Bronchial epithelial cell (primary cell): ENCODE measurements at regions not wholly inside any gene's neighbourhood (a gene's known extent, or its start where the extent isn't known, plus 50 kb on each side); places are given as distances from the start of the nearest gene placed in this dataset.
A peak's percentile ranks its signal among the peaks of the same experiment; 100 is the strongest.
"Not testable (repeated sequence)": the region's sequence is repeated elsewhere in the genome, so short reads cannot be mapped to it uniquely, and the experiment has no call there.

Source experiments
- DNase-seq: peaks from one replicate; pipeline ENCODE4 v3.0.0-alpha.2; 2010; ENCODE audit warnings: low read depth
- FAIRE-seq: peaks from 2 replicates; lab custom pipeline; 2011; peaks lifted over from hg19 to GRCh38; lab: Jason Lieb, UNC
- H3K27me3 ChIP-seq: 2 replicates; pipeline ENCODE4 v1.5.1; 2011; ENCODE audit warnings: low read length; ENCODE audit not compliant: control insufficient read depth, insufficient read depth
- H3K36me3 ChIP-seq: 2 replicates; pipeline ENCODE4 v1.5.1; 2011; ENCODE audit warnings: low read length; ENCODE audit not compliant: control insufficient read depth, insufficient read depth
- H3K4me3 ChIP-seq: 2 replicates; pipeline ENCODE4 v1.5.1; 2011; ENCODE audit warnings: mild to moderate bottlenecking, low read depth, low read length, control low read depth
- TF ChIP-seq, protein P1 (sequence below): IDR thresholded peaks from 2 replicates; pipeline ENCODE4 v1.5.1; 2011; ENCODE audit warnings: mild to moderate bottlenecking, moderate library complexity, low read length, control low read depth, inconsistent platforms; ENCODE audit not compliant: insufficient read depth, severe bottlenecking

DNA sequence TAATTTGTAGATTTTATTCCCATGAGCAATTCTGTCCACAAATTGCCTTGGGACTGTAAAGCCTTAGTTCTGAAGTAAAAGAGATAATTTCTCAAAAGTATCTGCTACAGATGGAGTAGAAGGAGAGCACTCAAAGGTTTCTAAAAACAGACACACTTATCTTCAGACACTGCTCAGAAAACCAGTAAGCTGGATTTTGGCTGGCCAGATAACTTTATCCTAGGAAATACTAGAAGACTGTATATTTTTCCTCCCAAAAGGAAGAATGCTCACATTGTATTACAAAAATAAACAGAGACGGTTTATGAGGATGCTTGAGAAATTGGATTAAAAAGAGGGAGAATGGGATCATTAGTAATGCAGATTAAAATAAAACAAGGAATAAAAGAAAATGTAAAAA lies 178.0 kb upstream of the IGFBP3 start:
- FAIRE-seq: no peak

DNA sequence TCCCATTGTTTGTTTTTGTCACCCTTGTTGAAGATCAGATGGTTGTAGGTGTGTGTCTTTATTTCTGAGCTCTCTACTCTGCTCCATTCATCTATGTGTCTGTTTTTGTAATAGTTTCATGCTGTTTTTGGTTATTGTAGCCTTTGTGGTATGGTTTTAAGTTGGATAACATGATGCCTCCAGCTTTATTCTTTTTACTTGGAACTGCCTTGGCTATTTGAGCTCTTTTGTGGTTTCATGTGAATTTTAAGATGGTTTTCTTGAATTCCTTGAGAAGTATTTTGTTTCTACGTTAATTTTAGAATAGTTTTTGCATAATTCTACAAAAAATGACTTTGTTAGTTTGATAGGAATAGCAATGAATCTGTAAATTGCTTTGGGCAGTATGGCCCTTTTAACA lies 170.0 kb upstream of the IGFBP3 start:
- peaks cover 2% of the 10 kb centered on the region for H3K27me3 ChIP-seq
- H3K36me3 ChIP-seq: no peaks in the 10 kb centered on the region
- no peak for FAIRE-seq
- no peak for DNase-seq
- TF ChIP-seq, protein P1, sequence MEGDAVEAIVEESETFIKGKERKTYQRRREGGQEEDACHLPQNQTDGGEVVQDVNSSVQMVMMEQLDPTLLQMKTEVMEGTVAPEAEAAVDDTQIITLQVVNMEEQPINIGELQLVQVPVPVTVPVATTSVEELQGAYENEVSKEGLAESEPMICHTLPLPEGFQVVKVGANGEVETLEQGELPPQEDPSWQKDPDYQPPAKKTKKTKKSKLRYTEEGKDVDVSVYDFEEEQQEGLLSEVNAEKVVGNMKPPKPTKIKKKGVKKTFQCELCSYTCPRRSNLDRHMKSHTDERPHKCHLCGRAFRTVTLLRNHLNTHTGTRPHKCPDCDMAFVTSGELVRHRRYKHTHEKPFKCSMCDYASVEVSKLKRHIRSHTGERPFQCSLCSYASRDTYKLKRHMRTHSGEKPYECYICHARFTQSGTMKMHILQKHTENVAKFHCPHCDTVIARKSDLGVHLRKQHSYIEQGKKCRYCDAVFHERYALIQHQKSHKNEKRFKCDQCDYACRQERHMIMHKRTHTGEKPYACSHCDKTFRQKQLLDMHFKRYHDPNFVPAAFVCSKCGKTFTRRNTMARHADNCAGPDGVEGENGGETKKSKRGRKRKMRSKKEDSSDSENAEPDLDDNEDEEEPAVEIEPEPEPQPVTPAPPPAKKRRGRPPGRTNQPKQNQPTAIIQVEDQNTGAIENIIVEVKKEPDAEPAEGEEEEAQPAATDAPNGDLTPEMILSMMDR: no peak
- no peak overlapping the region for H3K4me3 ChIP-seq

More for the DNA sequence above, 178.0 kb upstream of the IGFBP3 start:
- Histone ChIP-seq H3K36me3 (no peaks in the 10 kb centered on the region), H3K4me3 (no peak overlapping the region), H3K27me3 (no peaks in the 10 kb centered on the region)
- TF ChIP-seq, protein P1: no peak
- no peak for DNase-seq

DNA sequence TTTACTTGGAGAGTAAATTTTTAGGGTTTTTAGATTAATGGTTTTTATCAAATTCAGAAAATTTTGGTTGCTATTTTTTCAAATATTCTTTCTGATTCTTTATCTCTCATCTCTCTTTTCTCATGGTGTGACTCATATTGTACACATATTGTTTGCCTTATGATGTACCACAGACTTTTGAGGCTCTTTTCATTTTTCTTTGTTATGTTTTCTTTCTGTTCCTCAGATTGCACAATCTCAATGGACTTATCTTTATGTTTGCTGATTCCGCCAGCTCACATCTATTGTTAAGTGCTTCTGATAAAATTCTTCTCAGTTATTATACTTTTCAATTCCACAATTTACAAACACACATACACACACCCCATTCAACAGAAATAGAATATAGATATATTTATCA lies 168.2 kb upstream of the IGFBP3 start:
- FAIRE-seq (no peak), DNase-seq (peak; percentile 17)
- TF ChIP-seq, protein P1: no peak
- H3K36me3 ChIP-seq: no peaks in the 10 kb centered on the region
- H3K27me3 ChIP-seq: peaks cover 2% of the 10 kb centered on the region
- no peak overlapping the region for H3K4me3 ChIP-seq

DNA sequence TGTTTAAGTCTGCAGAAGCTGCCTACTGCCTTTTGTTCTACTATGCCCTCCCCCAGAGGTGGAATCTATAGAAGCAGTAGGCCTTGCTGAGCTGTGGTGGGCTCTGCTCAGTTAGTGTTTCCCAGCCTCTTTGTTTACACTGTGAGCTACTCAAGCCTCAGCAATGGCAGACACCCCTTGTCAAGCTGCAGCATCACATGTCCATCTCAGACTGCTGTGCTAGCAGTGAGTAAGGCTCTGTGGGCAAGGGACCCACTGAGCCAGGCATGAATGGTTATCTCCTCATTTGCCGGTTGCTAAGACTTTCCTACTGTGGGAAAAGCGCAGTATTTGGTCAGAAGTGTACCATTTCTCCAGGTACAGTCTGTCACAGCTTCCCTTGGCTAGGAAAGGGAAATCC lies 167.4 kb upstream of the IGFBP3 start:
- FAIRE-seq, H3K36me3 ChIP-seq, H3K4me3 ChIP-seq, DNase-seq, H3K27me3 ChIP-seq: not testable (repeated sequence)

DNA sequence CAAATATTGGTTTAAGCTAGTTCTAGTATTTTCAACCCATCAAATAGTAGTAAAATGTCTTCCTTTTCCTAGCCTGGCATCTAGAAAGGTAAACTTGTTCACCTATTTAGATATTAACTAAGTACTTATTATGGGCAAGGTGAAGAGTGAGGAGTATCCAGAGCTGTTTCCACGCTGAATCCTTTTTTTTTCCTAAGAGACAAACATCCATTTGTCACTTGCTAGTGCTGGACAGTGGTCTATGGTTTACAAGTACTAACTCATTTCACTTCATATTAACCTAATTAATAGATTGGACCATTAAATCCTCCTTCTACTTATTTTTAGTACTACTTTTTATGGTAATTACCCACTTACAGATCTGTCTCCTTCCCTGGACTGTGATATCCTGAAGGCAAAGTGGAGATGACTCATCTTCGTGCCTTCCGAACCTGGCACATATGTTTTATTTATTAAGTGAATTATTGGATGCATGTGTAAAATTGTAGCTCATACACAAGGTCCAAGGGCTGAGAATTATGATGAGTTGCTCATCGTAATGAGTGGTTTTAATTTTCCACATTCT lies 159.6 kb upstream of the IGFBP3 start:
- TF ChIP-seq, protein P1: no peak
- no peak for FAIRE-seq
- peak; percentile 44 for DNase-seq
- Histone ChIP-seq H3K36me3 (no peaks in the 10 kb centered on the region), H3K27me3 (no peaks in the 10 kb centered on the region), H3K4me3 (no peak overlapping the region)

DNA sequence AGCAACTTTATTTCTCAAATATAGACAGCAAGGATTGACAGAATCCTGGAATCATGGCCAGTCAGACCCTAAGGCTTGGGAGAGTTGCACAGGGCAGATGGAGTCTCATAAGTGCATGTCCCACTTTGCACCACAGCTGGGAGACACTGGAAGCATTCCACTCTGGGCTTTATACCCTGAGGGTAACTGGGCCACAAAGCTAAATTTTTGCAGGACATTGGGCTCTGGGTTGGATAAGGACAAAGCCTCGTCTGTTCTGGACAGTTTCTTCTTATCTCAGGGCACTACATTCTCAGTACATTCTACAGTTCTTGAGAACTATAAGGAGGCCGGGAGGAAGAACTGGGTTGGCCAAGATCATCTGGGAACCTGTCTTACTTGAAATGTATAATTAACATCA lies 158.3 kb upstream of the IGFBP3 start:
- DNase-seq (no peak), FAIRE-seq (no peak)
- Histone ChIP-seq H3K27me3 (peaks cover 1% of the 10 kb centered on the region), H3K4me3 (no peak overlapping the region), H3K36me3 (no peaks in the 10 kb centered on the region)
- TF ChIP-seq, protein P1: no peak
